ENCODE measurements at regions not wholly inside any gene's neighbourhood (a gene's known extent, or its start where the extent isn't known, plus 50 kb on each side); places are given as distances from the start of the nearest gene placed in this dataset.
"Not testable (repeated sequence)": the region's sequence is repeated elsewhere in the genome, so short reads cannot be mapped to it uniquely, and the experiment has no call there.

DNA sequence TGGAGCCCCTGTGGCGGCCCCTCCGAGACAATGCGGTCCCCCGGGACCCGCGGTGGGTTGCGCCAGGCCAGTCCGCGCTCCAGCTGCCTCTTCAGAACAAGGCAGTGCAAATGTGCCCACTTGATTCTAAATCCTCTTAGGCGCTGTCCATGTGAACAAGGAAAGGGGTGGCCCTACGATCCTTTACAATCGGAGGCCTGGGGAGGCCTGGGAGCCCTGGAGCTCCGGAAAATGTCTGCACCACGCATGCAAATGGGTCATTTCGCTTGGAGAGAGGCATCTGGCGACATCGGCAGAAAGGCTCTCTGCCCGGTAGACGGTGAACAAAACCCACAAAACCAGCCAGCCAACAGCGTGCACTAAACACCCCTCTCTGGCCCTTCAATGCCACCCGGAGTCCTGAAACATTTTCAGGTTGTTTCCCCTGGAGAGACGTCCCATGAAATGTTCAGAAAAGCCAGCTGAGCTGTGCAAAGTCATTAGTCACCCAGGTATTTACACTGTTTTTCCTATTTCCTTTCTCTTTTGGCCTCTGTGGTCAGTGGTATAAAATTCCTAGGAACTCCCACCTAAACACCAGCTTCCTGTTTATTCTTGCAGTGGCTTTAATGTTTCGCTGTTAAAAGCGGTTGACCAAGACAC, 102.8 kb upstream of the ZNF438 start:
- TF ChIP-seq LEF1 (IDR thresholded peaks at IDR 0.05; ENCODE audit: borderline replicate concordance), result no peak
- TF ChIP-seq ZNF384 (IDR thresholded peaks at IDR 0.05), result no peak
- no peak for TF ChIP-seq SP1 (IDR thresholded peaks at IDR 0.05)
- TF ChIP-seq SUZ12 (IDR thresholded peaks at IDR 0.05), result no peak
- TF ChIP-seq FOXK2 (IDR thresholded peaks at IDR 0.05), result no peak
- TF ChIP-seq BHLHE40 (IDR thresholded peaks at IDR 0.05; ENCODE audit: borderline replicate concordance), result no peak
- no peak for TF ChIP-seq CTBP1 (IDR thresholded peaks at IDR 0.05; ENCODE audit: borderline replicate concordance)
- TF ChIP-seq, protein P1, sequence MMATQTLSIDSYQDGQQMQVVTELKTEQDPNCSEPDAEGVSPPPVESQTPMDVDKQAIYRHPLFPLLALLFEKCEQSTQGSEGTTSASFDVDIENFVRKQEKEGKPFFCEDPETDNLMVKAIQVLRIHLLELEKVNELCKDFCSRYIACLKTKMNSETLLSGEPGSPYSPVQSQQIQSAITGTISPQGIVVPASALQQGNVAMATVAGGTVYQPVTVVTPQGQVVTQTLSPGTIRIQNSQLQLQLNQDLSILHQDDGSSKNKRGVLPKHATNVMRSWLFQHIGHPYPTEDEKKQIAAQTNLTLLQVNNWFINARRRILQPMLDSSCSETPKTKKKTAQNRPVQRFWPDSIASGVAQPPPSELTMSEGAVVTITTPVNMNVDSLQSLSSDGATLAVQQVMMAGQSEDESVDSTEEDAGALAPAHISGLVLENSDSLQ (IDR thresholded peaks at IDR 0.05), result no peak
- TF ChIP-seq HDGF (IDR thresholded peaks at IDR 0.05; ENCODE audit: borderline replicate concordance), result no peak
- no peak for TF ChIP-seq FOXM1 (IDR thresholded peaks at IDR 0.05; ENCODE audit: borderline replicate concordance)
- TF ChIP-seq ARNT (IDR thresholded peaks at IDR 0.05), result no peak
- no peak for TF ChIP-seq NFRKB (IDR thresholded peaks at IDR 0.05)
- POLR2A ChIA-PET, result interaction anchor here (0.7 to 1.6 kb wide), 3 partner anchors 9 to 102 kb away, joined by 3 to 6 read pairs (median 3); partner anchors contain the start of gene ZNF438
- no peak for DNase-seq (ENCODE audit: extremely low spot score)
- CTCF ChIA-PET, result interaction anchor here (0.6 kb wide), 1 partner anchor 357 kb away, joined by 4 read pairs; no protein-coding TSS in a partner anchor

DNA sequence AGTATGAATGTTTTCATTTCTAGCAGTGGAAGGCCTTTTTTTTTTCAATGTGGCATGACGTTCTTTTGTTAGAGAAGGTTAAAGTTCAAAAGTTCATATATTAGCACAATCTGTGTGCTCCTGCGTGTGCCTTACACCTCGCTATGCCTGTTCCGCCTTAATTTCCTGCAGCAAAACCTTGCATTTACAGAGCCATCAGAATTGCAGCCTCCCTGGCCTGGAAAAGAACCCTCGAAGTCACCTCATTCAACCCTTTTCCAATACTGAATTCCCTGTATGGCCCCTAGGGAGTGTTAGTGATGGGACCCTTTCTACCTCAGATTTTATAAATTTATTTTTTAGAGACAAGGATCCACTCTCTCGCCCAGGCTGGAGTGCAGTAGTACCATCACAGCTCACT, 103.5 kb upstream of the ZNF438 start:
- no peak for DNase-seq (ENCODE audit: extremely low spot score)
- CTCF ChIA-PET, result no interaction called here
- TF ChIP-seq NFRKB (IDR thresholded peaks at IDR 0.05) (no peak), ARNT (IDR thresholded peaks at IDR 0.05) (no peak), L3MBTL2 (conservative IDR thresholded peaks at IDR 0.05) (no peak), FOXA1 (IDR thresholded peaks at IDR 0.05) (no peak), FOXK2 (IDR thresholded peaks at IDR 0.05) (no peak), LEF1 (IDR thresholded peaks at IDR 0.05; ENCODE audit: borderline replicate concordance) (no peak), HDGF (IDR thresholded peaks at IDR 0.05; ENCODE audit: borderline replicate concordance) (no peak), BHLHE40 (IDR thresholded peaks at IDR 0.05; ENCODE audit: borderline replicate concordance) (no peak), ELF4 (IDR thresholded peaks at IDR 0.05) (no peak), SUZ12 (IDR thresholded peaks at IDR 0.05) (no peak), SP1 (IDR thresholded peaks at IDR 0.05) (no peak), CTBP1 (IDR thresholded peaks at IDR 0.05; ENCODE audit: borderline replicate concordance) (no peak), ZNF384 (IDR thresholded peaks at IDR 0.05) (no peak), TARDBP (IDR thresholded peaks at IDR 0.05) (no peak), FOXM1 (IDR thresholded peaks at IDR 0.05; ENCODE audit: borderline replicate concordance) (no peak)
- TF ChIP-seq, protein P1 (IDR thresholded peaks at IDR 0.05), result no peak
- POLR2A ChIA-PET, result interaction anchor here (0.9 kb wide), 1 partner anchor 103 kb away, joined by 3 read pairs; the partner anchor contains the start of gene ZNF438

DNA sequence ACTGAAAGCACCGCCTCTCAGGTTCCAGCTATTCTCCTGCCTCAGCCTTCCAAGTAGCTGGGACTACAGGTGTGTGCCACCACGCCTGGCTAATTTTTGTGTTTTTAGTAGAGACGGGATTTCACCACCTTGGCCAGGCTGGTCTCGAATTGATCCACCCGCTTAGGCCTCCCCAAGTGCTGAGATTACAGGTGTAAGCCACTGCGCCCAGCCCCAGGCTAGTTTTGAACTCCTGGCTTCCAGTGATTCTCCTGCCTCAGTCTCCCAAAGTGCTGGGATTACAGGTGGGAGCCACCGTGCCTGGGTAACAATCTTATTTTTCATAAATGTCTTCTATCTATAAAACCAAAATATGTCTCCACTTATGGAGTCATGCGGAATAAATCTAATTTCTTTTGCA, 104.1 kb upstream of the ZNF438 start:
- POLR2A ChIA-PET; DNase-seq (ENCODE audit: extremely low spot score); CTCF ChIA-PET: not testable (repeated sequence)

DNA sequence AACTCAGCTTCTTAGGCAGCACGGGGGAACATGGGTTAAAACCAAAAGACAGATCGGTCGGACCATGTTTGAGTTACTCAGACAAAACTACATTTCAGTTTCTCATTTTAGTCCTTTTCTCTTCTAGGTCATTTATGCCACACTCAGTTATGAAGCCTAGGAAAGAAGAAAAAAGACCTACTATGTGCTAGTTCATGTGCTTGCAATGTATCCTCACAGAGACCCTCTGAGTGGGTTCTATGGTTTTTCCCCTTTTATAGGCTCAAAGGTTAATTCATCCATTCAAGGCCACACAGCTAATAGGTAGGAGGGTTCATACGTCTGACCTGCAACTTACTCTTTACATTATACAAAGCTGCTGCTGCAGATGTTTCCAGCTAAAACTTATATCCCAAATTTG, 104.7 kb upstream of the ZNF438 start:
- ChIA-PET POLR2A (no interaction called here), CTCF (no interaction called here)
- no peak for DNase-seq (ENCODE audit: extremely low spot score)
- TF ChIP-seq ARNT (IDR thresholded peaks at IDR 0.05), result no peak
- TF ChIP-seq FOXK2 (IDR thresholded peaks at IDR 0.05), result no peak
- no peak for TF ChIP-seq L3MBTL2 (conservative IDR thresholded peaks at IDR 0.05)
- TF ChIP-seq ELF4 (IDR thresholded peaks at IDR 0.05), result no peak
- no peak for TF ChIP-seq NFRKB (IDR thresholded peaks at IDR 0.05)
- no peak for TF ChIP-seq CTBP1 (IDR thresholded peaks at IDR 0.05; ENCODE audit: borderline replicate concordance)
- no peak for TF ChIP-seq HDGF (IDR thresholded peaks at IDR 0.05; ENCODE audit: borderline replicate concordance)
- TF ChIP-seq FOXM1 (IDR thresholded peaks at IDR 0.05; ENCODE audit: borderline replicate concordance), result no peak
- TF ChIP-seq BHLHE40 (IDR thresholded peaks at IDR 0.05; ENCODE audit: borderline replicate concordance), result no peak

DNA sequence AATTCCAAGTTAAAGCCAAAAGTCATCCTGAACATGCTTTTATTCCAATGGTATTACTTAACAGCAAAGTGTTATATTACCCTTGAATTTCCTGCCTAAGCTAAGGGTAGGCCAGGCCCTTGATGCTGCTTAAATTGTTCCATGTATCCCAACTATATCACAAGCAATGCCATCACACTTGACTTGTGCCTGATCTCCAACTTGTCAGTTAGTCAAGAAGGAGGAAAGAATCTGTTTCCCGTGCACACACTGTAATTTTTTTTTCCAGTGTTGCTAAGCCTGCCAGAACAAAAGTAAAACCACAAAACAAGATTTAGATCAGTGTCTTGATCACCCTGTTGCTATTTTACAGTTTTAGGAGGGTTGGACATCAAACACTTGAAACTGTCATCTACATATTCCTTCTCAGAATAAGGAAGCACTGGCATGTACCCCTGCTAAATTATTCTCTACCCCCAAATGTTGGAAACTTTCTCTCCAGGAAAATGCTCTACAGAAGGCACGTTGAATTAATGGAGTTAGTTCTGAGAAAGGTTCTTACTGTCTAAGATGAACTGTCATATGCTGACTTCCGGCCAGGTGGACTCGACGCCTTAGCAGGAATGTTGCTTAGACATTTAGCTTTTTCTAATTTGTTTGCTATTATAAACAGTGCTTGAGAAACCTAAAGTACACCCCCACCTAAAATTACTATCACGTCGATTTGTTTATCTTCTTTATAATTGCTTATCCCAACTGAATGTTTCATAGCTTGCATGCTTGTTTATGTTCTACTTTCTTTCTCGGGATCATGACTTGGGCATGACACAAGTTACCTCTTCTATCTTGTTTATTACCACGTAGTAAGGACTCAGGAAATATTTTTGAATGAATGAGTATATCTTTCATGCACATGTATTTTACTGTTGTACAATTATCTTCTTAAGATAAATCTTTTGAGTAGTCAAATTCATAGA, 105.5 kb upstream of the ZNF438 start:
- CTCF ChIA-PET, result no interaction called here
- POLR2A ChIA-PET, result no interaction called here
- no peak for DNase-seq (ENCODE audit: extremely low spot score)
- TF ChIP-seq CTBP1 (IDR thresholded peaks at IDR 0.05; ENCODE audit: borderline replicate concordance) (no peak), FOXK2 (IDR thresholded peaks at IDR 0.05) (no peak), FOXM1 (IDR thresholded peaks at IDR 0.05; ENCODE audit: borderline replicate concordance) (no peak), ZNF384 (IDR thresholded peaks at IDR 0.05) (no peak), NFRKB (IDR thresholded peaks at IDR 0.05) (no peak), SUZ12 (IDR thresholded peaks at IDR 0.05) (no peak)

DNA sequence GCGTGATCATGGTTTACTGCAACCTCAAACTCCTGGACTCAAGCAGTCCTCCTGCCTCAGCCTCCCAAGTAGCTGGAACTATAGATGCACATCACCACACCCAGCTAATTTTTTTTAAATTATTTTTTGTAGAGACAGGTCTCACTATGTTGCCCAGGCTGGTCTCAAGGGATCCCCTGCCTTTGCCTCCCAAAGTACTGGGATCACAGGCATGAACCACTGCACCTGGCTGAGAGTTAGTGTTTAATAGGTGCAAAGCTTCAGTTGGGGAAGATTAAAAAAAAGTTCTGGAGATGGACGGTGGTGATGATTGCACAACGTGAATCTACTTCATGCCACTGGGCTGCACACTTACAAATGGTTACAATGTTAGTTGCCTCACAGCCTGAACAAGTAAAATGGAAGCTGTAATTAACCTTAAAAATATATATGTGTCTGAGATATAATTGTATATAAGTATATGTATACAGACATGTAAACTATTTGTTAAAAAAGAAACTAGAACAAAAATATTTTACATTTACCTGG, 106.4 kb upstream of the ZNF438 start:
- TF ChIP-seq LEF1 (IDR thresholded peaks at IDR 0.05; ENCODE audit: borderline replicate concordance) (no peak), CTBP1 (IDR thresholded peaks at IDR 0.05; ENCODE audit: borderline replicate concordance) (no peak), NFRKB (IDR thresholded peaks at IDR 0.05) (no peak), HDGF (IDR thresholded peaks at IDR 0.05; ENCODE audit: borderline replicate concordance) (no peak)
- no peak for DNase-seq (ENCODE audit: extremely low spot score)
- POLR2A ChIA-PET, result no interaction called here
- CTCF ChIA-PET, result no interaction called here

Data from HEK293T (cell line).